Osteoblast (primary cell): ENCODE measurements at regions not wholly inside any gene's neighbourhood (a gene's known extent, or its start where the extent isn't known, plus 50 kb on each side); places are given as distances from the start of the nearest gene placed in this dataset.

Source experiments
- DNase-seq: peaks from one replicate; pipeline ENCODE4 v3.0.0; 2011; ENCODE audit warnings: low spot score, mixed read lengths; ENCODE audit not compliant: insufficient read length; ENCODE audit errors: missing footprints
- H2AFZ ChIP-seq: 2 replicates; pipeline ENCODE4 v1.6.0; 2011; ENCODE audit warnings: mild to moderate bottlenecking, low read length
- H3K27ac ChIP-seq: 2 replicates; pipeline ENCODE4 v1.5.1; 2011; ENCODE audit warnings: mild to moderate bottlenecking, low read depth, low read length, moderate library complexity
- H3K27me3 ChIP-seq: 2 replicates; pipeline ENCODE4 v1.6.0; 2012; ENCODE audit warnings: mild to moderate bottlenecking, control low read depth, inconsistent platforms, low read length, moderate library complexity; ENCODE audit not compliant: insufficient read depth
- H3K36me3 ChIP-seq: 2 replicates; pipeline ENCODE4 v1.5.1; 2011; ENCODE audit warnings: mild to moderate bottlenecking, low read length, control low read depth, moderate library complexity; ENCODE audit not compliant: insufficient read depth
- H3K4me1 ChIP-seq: 2 replicates; pipeline ENCODE4 v1.5.1; 2011; ENCODE audit warnings: mild to moderate bottlenecking, low read length, control low read depth, moderate library complexity; ENCODE audit not compliant: insufficient read depth
- H3K4me2 ChIP-seq: 2 replicates; pipeline ENCODE4 v1.6.0; 2011; ENCODE audit warnings: mild to moderate bottlenecking, low read length; ENCODE audit not compliant: insufficient read depth
- H3K4me3 ChIP-seq: fragments of 200-600 bp; sonication (generic); 3 replicates; pipeline ENCODE4 v1.5.1; 2012; ENCODE audit warnings: mild to moderate bottlenecking, low read length, inconsistent platforms; ENCODE audit not compliant: insufficient read depth
- H3K79me2 ChIP-seq: 2 replicates; pipeline ENCODE4 v1.6.0; 2012; ENCODE audit warnings: mild to moderate bottlenecking, low read length, control low read depth, inconsistent platforms; ENCODE audit not compliant: insufficient read depth
- H3K9me3 ChIP-seq: 2 replicates; pipeline ENCODE4 v1.5.1; 2011; ENCODE audit warnings: low read depth, low read length, control low read depth
- H4K20me1 ChIP-seq: 2 replicates; pipeline ENCODE4 v1.6.0; 2012; ENCODE audit warnings: mild to moderate bottlenecking, low read length, control low read depth; ENCODE audit not compliant: insufficient read depth
- TF ChIP-seq, protein P1 (sequence below): IDR thresholded peaks from 2 replicates; pipeline ENCODE4 v1.5.1; 2011; ENCODE audit warnings: mild to moderate bottlenecking, low read depth, low read length, moderate library complexity; ENCODE audit errors: extremely low read depth

DNA sequence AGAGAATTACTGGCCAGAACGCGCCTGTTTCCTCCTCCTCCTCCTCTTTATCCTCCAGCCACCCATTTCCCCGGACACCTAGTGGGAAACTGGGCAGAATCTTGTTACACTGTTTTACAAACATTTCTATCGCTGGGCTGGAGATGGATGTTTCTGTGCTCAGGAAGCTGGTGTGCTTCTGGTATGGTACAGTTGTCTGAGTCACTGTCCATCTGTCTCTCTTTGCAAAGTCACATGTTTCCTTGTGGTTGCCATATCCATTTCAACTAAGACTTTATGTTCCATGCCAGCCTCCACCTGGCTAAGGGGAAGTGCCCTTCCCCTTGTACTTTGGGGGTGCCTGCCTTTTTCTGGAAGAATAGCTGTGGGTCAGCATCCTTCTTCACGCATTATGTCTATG lies 52.9 kb upstream of the SLC22A16 start:
- Histone ChIP-seq H2AFZ (peak overlapping the region; percentile 52), H3K79me2 (no peaks in the 10 kb centered on the region), H3K4me1 (peaks cover 41% of the 10 kb centered on the region), H3K27me3 (no peaks in the 10 kb centered on the region), H3K4me3 (peak overlapping the region; percentile 19), H3K36me3 (no peaks in the 10 kb centered on the region), H3K9me3 (no peaks in the 10 kb centered on the region), H4K20me1 (no peaks in the 10 kb centered on the region), H3K4me2 (peak overlapping the region; percentile 65), H3K27ac (peak overlapping the region; percentile 86)
- DNase-seq: peak; percentile 76
- TF ChIP-seq, protein P1, sequence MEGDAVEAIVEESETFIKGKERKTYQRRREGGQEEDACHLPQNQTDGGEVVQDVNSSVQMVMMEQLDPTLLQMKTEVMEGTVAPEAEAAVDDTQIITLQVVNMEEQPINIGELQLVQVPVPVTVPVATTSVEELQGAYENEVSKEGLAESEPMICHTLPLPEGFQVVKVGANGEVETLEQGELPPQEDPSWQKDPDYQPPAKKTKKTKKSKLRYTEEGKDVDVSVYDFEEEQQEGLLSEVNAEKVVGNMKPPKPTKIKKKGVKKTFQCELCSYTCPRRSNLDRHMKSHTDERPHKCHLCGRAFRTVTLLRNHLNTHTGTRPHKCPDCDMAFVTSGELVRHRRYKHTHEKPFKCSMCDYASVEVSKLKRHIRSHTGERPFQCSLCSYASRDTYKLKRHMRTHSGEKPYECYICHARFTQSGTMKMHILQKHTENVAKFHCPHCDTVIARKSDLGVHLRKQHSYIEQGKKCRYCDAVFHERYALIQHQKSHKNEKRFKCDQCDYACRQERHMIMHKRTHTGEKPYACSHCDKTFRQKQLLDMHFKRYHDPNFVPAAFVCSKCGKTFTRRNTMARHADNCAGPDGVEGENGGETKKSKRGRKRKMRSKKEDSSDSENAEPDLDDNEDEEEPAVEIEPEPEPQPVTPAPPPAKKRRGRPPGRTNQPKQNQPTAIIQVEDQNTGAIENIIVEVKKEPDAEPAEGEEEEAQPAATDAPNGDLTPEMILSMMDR: no peak

DNA sequence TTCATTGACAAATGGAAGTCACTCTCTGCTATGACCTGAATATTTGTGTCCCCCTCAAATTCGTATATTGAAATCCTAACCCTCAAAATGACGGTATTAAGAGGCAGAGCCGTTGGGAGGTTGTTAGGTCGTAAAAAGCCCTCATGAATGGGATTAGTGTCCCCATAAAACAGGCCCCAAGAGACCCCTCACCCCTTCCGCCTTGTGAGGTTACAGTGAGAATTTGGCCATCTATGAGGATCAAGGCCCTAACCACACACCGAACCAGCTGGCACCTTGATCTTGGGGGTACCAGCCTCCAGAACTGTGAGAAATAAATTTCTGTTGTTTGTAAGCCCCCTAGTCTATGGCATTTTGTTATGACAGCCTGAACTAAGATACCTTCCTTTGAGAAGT lies 52.5 kb upstream of the SLC22A16 start:
- Histone ChIP-seq H3K4me2 (peak overlapping the region; percentile 65), H3K36me3 (no peaks in the 10 kb centered on the region), H3K9me3 (no peaks in the 10 kb centered on the region), H3K4me3 (no peak overlapping the region), H3K27ac (peak overlapping the region; percentile 86), H3K27me3 (no peaks in the 10 kb centered on the region), H2AFZ (peak overlapping the region; percentile 52), H3K4me1 (peaks cover 37% of the 10 kb centered on the region), H3K79me2 (no peaks in the 10 kb centered on the region), H4K20me1 (no peaks in the 10 kb centered on the region)
- TF ChIP-seq, protein P1: no peak
- DNase-seq: no peak

GRCh38 chr6:110528101-110528929 lies 51.9 kb upstream of the SLC22A16 start:
- peaks cover 34% of the 10 kb centered on the region for H3K4me1 ChIP-seq
- TF ChIP-seq, protein P1: peak; percentile 85
- no peaks in the 10 kb centered on the region for H3K9me3 ChIP-seq
- no peaks in the 10 kb centered on the region for H3K79me2 ChIP-seq
- peak; percentile 69 for DNase-seq
- H3K36me3 ChIP-seq: no peaks in the 10 kb centered on the region
- no peak overlapping the region for H3K4me3 ChIP-seq
- no peaks in the 10 kb centered on the region for H4K20me1 ChIP-seq
- no peaks in the 10 kb centered on the region for H3K27me3 ChIP-seq
- peak overlapping the region; percentile 58 for H2AFZ ChIP-seq
- H3K4me2 ChIP-seq: peak overlapping the region; percentile 65
- H3K27ac ChIP-seq: peak overlapping the region; percentile 86

DNA sequence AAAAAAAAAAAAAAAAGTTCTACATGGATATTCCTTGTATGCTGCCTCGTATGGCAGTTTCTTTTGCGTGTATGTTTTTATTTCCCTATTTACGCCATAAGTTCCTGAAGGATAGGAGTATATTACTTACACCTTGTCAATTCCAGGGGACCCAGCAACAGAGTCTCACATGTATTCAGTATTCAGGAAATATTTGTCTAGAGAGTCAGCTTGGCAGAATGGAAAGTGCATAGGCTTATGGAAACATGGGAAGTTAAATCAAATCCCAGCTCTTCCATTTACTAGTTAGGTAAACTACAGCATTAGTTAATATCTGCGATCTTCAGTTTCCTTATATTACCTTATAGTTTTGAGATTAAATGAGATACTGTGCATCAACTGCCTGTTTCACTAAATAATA lies 51.1 kb upstream of the SLC22A16 start:
- Histone ChIP-seq H3K9me3 (no peaks in the 10 kb centered on the region), H3K4me1 (peaks cover 34% of the 10 kb centered on the region), H3K79me2 (no peaks in the 10 kb centered on the region), H3K4me3 (no peak overlapping the region), H3K4me2 (peak overlapping the region; percentile 65), H3K27me3 (no peaks in the 10 kb centered on the region), H3K36me3 (no peaks in the 10 kb centered on the region), H4K20me1 (no peaks in the 10 kb centered on the region), H3K27ac (peak overlapping the region; percentile 86), H2AFZ (no peak overlapping the region)
- DNase-seq: no peak
- TF ChIP-seq, protein P1: no peak
